ENCODE measurements at regions not wholly inside any gene's neighbourhood (a gene's known extent, or its start where the extent isn't known, plus 50 kb on each side); places are given as distances from the start of the nearest gene placed in this dataset.

DNA sequence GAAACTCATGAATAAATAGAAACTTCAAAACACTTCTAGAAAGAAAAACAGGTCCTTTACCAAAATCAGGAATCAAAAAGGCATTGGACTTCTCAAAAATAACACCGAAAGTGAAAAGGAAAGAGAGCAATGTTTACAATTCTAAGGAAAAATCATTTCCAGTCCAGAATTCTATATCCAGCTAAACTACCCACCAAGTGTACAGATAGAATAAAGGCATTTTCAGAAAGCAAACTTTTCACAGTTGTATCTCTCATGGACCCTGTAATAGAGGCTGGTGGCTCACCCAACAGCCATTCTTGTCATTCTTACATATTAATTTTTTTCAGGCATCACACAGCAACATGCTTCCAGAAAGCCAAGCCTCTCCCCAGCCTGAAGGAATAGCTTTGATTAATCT lies 63.7 kb downstream of the FOXD1 start:
- H3K27ac ChIP-seq: no peak overlapping the region
- peaks cover 0 to 25% (median 4%) of the 10 kb centered on the region in 4 donors for H3K27me3 ChIP-seq
- intact Hi-C loops (cut with DNase I): no loop called here
- 85 to 94% methylated on average over 1 of the region's 1 CpG for WGBS, 2 donors
- ATAC-seq: no peak
- H3K36me3 ChIP-seq: no peaks in the 10 kb centered on the region
- no peak for FAIRE-seq
- no peaks in the 10 kb centered on the region for H3K9me3 ChIP-seq
- H3K4me1 ChIP-seq: peaks cover 0 to 7% (median 0%) of the 10 kb centered on the region in 3 donors
- DNase-seq: no peak
- no peak overlapping the region for H3K4me3 ChIP-seq
- no peak for TF ChIP-seq CTCF (IDR thresholded peaks at IDR 0.05)

DNA sequence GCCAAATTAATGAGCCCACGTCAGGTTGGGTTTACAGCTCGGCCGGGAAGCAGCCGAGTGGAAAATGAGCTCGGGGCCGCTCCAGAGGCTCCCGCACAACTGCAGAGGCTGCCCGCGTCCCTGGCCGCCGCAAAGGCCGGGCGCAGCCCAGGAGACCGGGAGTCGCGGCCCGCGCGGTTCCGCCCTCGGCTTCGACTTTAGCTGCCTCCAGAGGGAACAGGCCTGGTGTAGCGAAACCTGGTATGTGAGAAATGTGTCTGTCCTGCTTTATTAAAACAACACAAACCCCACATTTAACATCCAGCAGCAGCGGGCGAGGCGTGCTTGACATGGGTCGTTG lies 66.2 kb downstream of the FOXD1 start:
- no peaks in the 10 kb centered on the region for H3K9me3 ChIP-seq
- FAIRE-seq: no peak
- no peak for DNase-seq

GRCh38 chr5:73381590-73382400 lies 66.8 kb downstream of the FOXD1 start:
- no peak overlapping the region for H3K27ac ChIP-seq
- H3K36me3 ChIP-seq: no peaks in the 10 kb centered on the region
- intact Hi-C loops (cut with DNase I): no loop called here
- H3K4me3 ChIP-seq: peak overlapping the region in 2 of 4 donors; percentile 10 to 20
- peaks cover 0 to 25% (median 4%) of the 10 kb centered on the region in 4 donors for H3K27me3 ChIP-seq
- TF ChIP-seq CTCF (IDR thresholded peaks at IDR 0.05): no peak
- FAIRE-seq (no peak), DNase-seq (peak in 1 of 6 donors; percentile 45), ATAC-seq (peak in 1 of 4 donors; percentile 38)
- 10 to 13% methylated on average over 84 to 90 of the region's 90 CpGs for WGBS, 2 donors
- peaks cover 0 to 7% (median 0%) of the 10 kb centered on the region in 3 donors for H3K4me1 ChIP-seq
- no peaks in the 10 kb centered on the region for H3K9me3 ChIP-seq

More for the DNA sequence above, 66.2 kb downstream of the FOXD1 start:
- no peak for TF ChIP-seq CTCF (IDR thresholded peaks at IDR 0.05)
- H3K4me3 ChIP-seq: no peak overlapping the region
- H3K27me3 ChIP-seq: peaks cover 0 to 25% (median 4%) of the 10 kb centered on the region in 4 donors
- intact Hi-C loops (cut with DNase I): no loop called here
- no peak for ATAC-seq
- peaks cover 0 to 7% (median 0%) of the 10 kb centered on the region in 3 donors for H3K4me1 ChIP-seq
- H3K36me3 ChIP-seq: no peaks in the 10 kb centered on the region
- H3K27ac ChIP-seq: no peak overlapping the region
- WGBS, 2 donors: 61 to 63% methylated on average over 27 of the region's 27 CpGs

GRCh38 chr5:73380710-73381589 lies 67.6 kb downstream of the FOXD1 start:
- peaks cover 0 to 25% (median 4%) of the 10 kb centered on the region in 4 donors for H3K27me3 ChIP-seq
- H3K27ac ChIP-seq: no peak overlapping the region
- no peaks in the 10 kb centered on the region for H3K36me3 ChIP-seq
- FAIRE-seq: no peak
- ATAC-seq: no peak
- no peak for DNase-seq
- peak overlapping the region in 2 of 4 donors; percentile 10 to 20 for H3K4me3 ChIP-seq
- no peaks in the 10 kb centered on the region for H3K9me3 ChIP-seq
- intact Hi-C loops (cut with DNase I): no loop called here
- peaks cover 0 to 7% (median 0%) of the 10 kb centered on the region in 3 donors for H3K4me1 ChIP-seq
- no peak for TF ChIP-seq CTCF (IDR thresholded peaks at IDR 0.05)
- WGBS, 2 donors: 41 to 44% methylated on average over 53 to 54 of the region's 54 CpGs

All from pancreas (tissue), 10 donors.